ENCODE measurements at regions not wholly inside any gene's neighbourhood (a gene's known extent, or its start where the extent isn't known, plus 50 kb on each side); places are given as distances from the start of the nearest gene placed in this dataset.

GRCh38 chr3:72698154-72698917 is 149.9 kb downstream of the SHQ1 start:
- no peaks in the 10 kb centered on the region for H4K20me1 ChIP-seq (ENCODE audit: insufficient read depth, low read length)
- no peak overlapping the region for H3K27ac ChIP-seq (ENCODE audit: low read depth, low read length)
- no peak overlapping the region for H3K4me2 ChIP-seq (ENCODE audit: low read length)
- H3K4me1 ChIP-seq (ENCODE audit: insufficient read depth, low read length) = peaks cover 4% of the 10 kb centered on the region
- H3K4me3 Mint-ChIP-seq (ENCODE audit: unreplicated experiment) = no peak overlapping the region
- H3K27me3 Mint-ChIP-seq (ENCODE audit: low read depth, unreplicated experiment) = peaks cover 14% of the 10 kb centered on the region
- no peaks in the 10 kb centered on the region for H3K36me3 ChIP-seq (ENCODE audit: insufficient read depth, low read length)
- H3K79me2 ChIP-seq (ENCODE audit: insufficient read depth, low read length) = no peaks in the 10 kb centered on the region
- no peak overlapping the region for H2AFZ ChIP-seq (ENCODE audit: low read depth, low read length)
- H3K27me3 ChIP-seq (ENCODE audit: insufficient read depth, low read length) = peaks cover 3% of the 10 kb centered on the region
- H3K9ac ChIP-seq (ENCODE audit: low read length) = no peak overlapping the region
- no peak overlapping the region for H3K27ac Mint-ChIP-seq (ENCODE audit: unreplicated experiment)
- peaks cover 6% of the 10 kb centered on the region for H3K4me1 Mint-ChIP-seq (ENCODE audit: low read depth, unreplicated experiment)
- H3K9me3 Mint-ChIP-seq (ENCODE audit: unreplicated experiment) = no peaks in the 10 kb centered on the region
- H3K4me3 ChIP-seq (ENCODE audit: insufficient read depth, low read depth, low read length) = no peak overlapping the region
- DNase-seq (ENCODE audit: low read depth) (no peak), FAIRE-seq (no peak)
- H3K9me3 ChIP-seq (ENCODE audit: insufficient read depth, low read depth, low read length) = no peaks in the 10 kb centered on the region
- H3K36me3 Mint-ChIP-seq (ENCODE audit: low read depth, unreplicated experiment) = no peaks in the 10 kb centered on the region
- TF ChIP-seq CTCF (IDR thresholded peaks at IDR 0.05; ENCODE audit: insufficient read depth, low read depth, low read length) (no peak), EZH2 (IDR thresholded peaks at IDR 0.05; ENCODE audit: insufficient read depth, low read length) (no peak)

- no peak overlapping the region for H2AFZ ChIP-seq (ENCODE audit: low read depth, low read length)
- H3K9ac ChIP-seq (ENCODE audit: low read length) = no peak overlapping the region
- H3K4me3 Mint-ChIP-seq (ENCODE audit: unreplicated experiment) = no peak overlapping the region
- peaks cover 3% of the 10 kb centered on the region for H3K27me3 ChIP-seq (ENCODE audit: insufficient read depth, low read length)
- no peak overlapping the region for H3K4me3 ChIP-seq (ENCODE audit: insufficient read depth, low read depth, low read length)
- no peak for TF ChIP-seq CTCF (IDR thresholded peaks at IDR 0.05; ENCODE audit: insufficient read depth, low read depth, low read length)
- H3K27ac ChIP-seq (ENCODE audit: low read depth, low read length) = no peak overlapping the region
- H3K9me3 Mint-ChIP-seq (ENCODE audit: unreplicated experiment) = no peaks in the 10 kb centered on the region
- no peak for DNase-seq (ENCODE audit: low read depth)
- H3K36me3 Mint-ChIP-seq (ENCODE audit: low read depth, unreplicated experiment) = no peaks in the 10 kb centered on the region
- H3K9me3 ChIP-seq (ENCODE audit: insufficient read depth, low read depth, low read length) = no peaks in the 10 kb centered on the region
- FAIRE-seq = no peak
- H4K20me1 ChIP-seq (ENCODE audit: insufficient read depth, low read length) = no peaks in the 10 kb centered on the region
- peaks cover 6% of the 10 kb centered on the region for H3K4me1 Mint-ChIP-seq (ENCODE audit: low read depth, unreplicated experiment)
- no peak overlapping the region for H3K4me2 ChIP-seq (ENCODE audit: low read length)
- H3K4me1 ChIP-seq (ENCODE audit: insufficient read depth, low read length) = peaks cover 4% of the 10 kb centered on the region
- H3K27me3 Mint-ChIP-seq (ENCODE audit: low read depth, unreplicated experiment) = peaks cover 20% of the 10 kb centered on the region
- H3K79me2 ChIP-seq (ENCODE audit: insufficient read depth, low read length) = no peaks in the 10 kb centered on the region
- H3K27ac Mint-ChIP-seq (ENCODE audit: unreplicated experiment) = no peak overlapping the region
- no peaks in the 10 kb centered on the region for H3K36me3 ChIP-seq (ENCODE audit: insufficient read depth, low read length)
Observed at GRCh38 chr3:72697717-72698116, 150.5 kb downstream of the SHQ1 start.

- H3K36me3 Mint-ChIP-seq (ENCODE audit: low read depth, unreplicated experiment) = no peaks in the 10 kb centered on the region
Observed at GRCh38 chr3:72696815-72697214, 151.4 kb downstream of the SHQ1 start.

More at GRCh38 chr3:72696815-72697214, 151.4 kb downstream of the SHQ1 start:
- no peak for DNase-seq (ENCODE audit: low read depth)
- Histone ChIP-seq H3K4me3 (ENCODE audit: insufficient read depth, low read depth, low read length) (no peak overlapping the region), H4K20me1 (ENCODE audit: insufficient read depth, low read length) (no peaks in the 10 kb centered on the region), H2AFZ (ENCODE audit: low read depth, low read length) (no peak overlapping the region), H3K4me2 (ENCODE audit: low read length) (no peak overlapping the region), H3K79me2 (ENCODE audit: insufficient read depth, low read length) (no peaks in the 10 kb centered on the region), H3K36me3 (ENCODE audit: insufficient read depth, low read length) (no peaks in the 10 kb centered on the region), H3K9me3 (ENCODE audit: insufficient read depth, low read depth, low read length) (no peaks in the 10 kb centered on the region), H3K27me3 (ENCODE audit: insufficient read depth, low read length) (peaks cover 3% of the 10 kb centered on the region), H3K4me1 (ENCODE audit: insufficient read depth, low read length) (peaks cover 4% of the 10 kb centered on the region), H3K27ac (ENCODE audit: low read depth, low read length) (no peak overlapping the region), H3K9ac (ENCODE audit: low read length) (no peak overlapping the region)
- no peak overlapping the region for H3K27ac Mint-ChIP-seq (ENCODE audit: unreplicated experiment)
- H3K4me1 Mint-ChIP-seq (ENCODE audit: low read depth, unreplicated experiment) = peaks cover 6% of the 10 kb centered on the region
- no peak for FAIRE-seq
- H3K9me3 Mint-ChIP-seq (ENCODE audit: unreplicated experiment) = no peaks in the 10 kb centered on the region
- H3K4me3 Mint-ChIP-seq (ENCODE audit: unreplicated experiment) = no peak overlapping the region
- TF ChIP-seq EZH2 (IDR thresholded peaks at IDR 0.05; ENCODE audit: insufficient read depth, low read length) = no peak
- H3K27me3 Mint-ChIP-seq (ENCODE audit: low read depth, unreplicated experiment) = peaks cover 27% of the 10 kb centered on the region

Measured in astrocyte (in vitro differentiated cells and primary cell).